Stimulated activated CD8-positive, alpha-beta memory T cell treated with anti-CD3 and anti-CD28 coated beads, Interleukin-12 subunit alpha, Interleukin-12 subunit beta, amount 100 ng/mL, for 4 hours (primary cell): ENCODE measurements at regions not wholly inside any gene's neighbourhood (a gene's known extent, or its start where the extent isn't known, plus 50 kb on each side); places are given as distances from the start of the nearest gene placed in this dataset.
"Not testable (repeated sequence)": the region's sequence is repeated elsewhere in the genome, so short reads cannot be mapped to it uniquely, and the experiment has no call there.

Experiments
- DNase-seq: peaks from one replicate; pipeline ENCODE4 v3.0.0-alpha.2; 2020; ENCODE audit warnings: low read depth

GRCh38 chr2:175829741-175830140 lies 172.3 kb downstream of the LNPK start:
- DNase-seq = no peak

DNA sequence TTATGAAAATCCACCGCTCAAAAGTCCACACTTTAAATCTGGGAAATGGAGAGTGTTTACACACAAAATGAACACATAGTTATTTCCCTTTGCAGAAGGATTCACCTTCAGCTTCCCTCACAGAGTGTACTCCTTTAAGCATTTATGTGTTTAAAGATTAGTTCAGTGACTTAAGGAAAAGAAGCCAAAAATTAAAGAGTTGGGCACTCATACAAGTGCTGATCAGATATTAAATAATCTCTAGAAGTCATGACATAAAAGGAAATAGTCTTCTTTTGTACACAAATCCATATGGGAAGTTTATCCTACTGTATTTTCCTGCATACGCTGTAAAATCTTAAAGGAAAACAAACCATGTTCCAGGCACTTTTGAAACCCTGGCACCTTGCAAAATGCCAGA lies 174.2 kb downstream of the LNPK start:
- no peak for DNase-seq

- no peak for DNase-seq
Measured at GRCh38 chr2:175824243-175824642, 177.8 kb downstream of the LNPK start.

GRCh38 chr2:175823707-175824073 lies 178.4 kb downstream of the LNPK start:
- no peak for DNase-seq

GRCh38 chr2:175823002-175823706 lies 178.9 kb downstream of the LNPK start:
- no peak for DNase-seq

DNA sequence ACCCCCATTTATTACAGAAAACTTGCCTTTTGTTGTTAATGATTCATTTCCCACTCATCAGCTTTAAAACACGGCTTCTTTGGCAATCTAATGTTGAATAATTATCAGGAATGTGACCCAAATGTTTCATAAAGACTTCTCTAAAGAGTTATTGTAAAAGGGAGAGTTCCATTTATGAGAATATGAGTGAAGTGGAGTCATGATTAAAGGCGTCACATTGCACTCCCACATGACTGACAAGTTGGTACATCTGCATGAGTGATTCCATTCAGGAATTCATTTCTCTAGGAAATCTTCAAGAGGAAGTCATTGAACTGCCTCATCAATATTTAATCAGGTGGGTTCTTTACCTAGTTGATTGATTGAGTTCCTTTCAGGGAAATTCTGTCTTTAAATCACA lies 184.8 kb downstream of the LNPK start:
- no peak for DNase-seq

GRCh38 chr2:175815537-175815936 lies 186.5 kb downstream of the LNPK start:
- DNase-seq = no peak

- no peak for DNase-seq
Measured at GRCh38 chr2:175811971-175812370, 190.1 kb downstream of the LNPK start.

- no peak for DNase-seq
Measured at GRCh38 chr2:175808858-175809257, 193.2 kb downstream of the LNPK start.

DNA sequence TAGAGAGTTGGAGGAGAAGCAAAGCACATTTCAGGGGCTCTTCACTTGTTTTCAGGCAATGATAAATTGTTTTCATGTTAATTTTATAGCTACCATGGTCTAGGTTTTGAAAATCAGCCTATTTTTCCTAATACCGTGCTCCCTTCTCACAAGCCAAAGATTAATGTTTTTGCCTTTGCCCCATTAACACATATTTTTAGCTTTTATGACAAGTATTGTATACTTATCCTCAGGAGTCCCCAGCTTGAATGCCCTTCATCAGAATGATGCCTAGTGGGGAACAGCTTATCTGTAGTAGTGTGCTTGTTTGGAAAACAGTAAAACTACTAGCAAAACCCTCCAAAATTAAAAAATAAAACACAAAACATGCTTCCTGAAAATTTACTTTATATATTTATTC lies 194.0 kb downstream of the LNPK start:
- DNase-seq = no peak

DNA sequence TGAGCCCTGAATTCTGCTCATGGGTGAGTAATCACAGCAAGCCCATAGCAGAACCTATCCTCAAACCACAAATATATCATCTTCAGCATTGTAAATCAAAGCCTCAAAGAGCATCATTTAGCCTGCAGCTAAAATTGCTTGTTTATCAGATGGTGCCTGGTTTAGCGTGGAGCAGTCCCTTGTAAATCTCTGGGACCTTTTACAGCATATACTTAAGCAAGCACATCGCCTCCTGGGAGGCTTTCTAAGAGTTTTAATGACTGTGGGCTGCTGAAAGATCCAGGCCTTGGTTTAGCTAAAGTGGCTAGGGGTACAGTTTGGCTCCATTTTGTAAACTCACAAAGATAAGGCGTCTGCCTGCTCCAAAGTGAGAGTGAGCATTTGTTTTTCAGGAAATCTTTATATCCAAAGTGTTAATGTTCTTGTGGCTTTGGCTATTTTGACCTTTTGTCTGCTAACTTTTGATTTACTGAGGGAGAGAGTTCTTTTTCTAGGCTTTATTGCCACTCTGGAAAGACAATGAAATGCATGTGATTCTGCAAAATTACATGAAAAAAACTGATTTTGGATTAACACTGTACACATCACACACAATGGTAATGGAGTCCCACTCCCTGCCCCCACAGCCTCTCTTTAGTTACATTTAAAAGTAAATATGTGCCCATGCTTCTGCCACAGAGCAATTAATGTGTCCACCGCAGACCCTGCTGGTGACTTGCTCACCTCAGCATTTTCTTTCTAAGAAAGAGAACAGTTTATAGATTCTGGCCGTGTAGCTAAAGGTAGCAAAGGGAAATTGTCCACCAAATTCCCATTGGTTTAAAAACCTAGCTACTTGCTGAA lies 194.8 kb downstream of the LNPK start:
- no peak for DNase-seq

DNA sequence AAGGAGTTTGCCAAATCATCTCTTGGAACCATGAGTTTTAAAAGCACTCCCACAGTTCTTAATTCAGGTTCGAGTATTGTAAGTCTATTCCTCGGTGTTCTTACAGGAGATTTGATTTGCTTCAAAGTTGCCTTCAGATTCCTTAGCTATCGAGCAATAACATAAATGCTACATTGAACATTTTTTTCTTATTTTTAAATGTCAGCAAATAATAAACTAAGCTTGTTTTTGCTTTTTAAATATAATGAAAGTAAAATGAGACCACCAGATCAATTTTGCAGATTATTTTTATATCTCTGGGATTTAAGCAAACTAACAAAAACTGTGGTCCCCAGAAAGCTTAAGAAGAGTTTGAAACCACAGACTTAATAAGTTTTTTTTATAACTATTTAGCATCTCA lies 195.5 kb downstream of the LNPK start:
- no peak for DNase-seq

DNA sequence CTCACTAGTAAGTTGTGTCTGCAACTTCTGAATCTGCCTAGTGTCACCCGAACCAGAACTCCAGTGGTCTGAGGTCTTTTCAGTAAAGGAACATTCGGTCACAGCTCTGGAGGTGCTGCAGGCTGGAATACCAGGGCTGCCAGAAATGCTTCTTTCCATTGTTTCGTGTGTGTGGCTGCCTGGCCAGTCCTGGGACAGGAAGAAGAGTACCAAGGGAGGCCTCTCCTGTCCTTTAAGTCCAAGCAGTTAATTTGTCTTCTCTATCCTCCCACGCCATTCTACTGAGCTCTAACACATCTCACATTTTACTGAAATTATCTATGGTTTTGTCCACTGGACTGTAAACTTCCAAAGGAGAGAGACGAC lies 196.0 kb downstream of the LNPK start:
- DNase-seq = no peak

GRCh38 chr2:175805442-175806124 lies 196.5 kb downstream of the LNPK start:
- DNase-seq = no peak

- DNase-seq = no peak
Measured at GRCh38 chr2:175804122-175804521, 197.9 kb downstream of the LNPK start.

DNA sequence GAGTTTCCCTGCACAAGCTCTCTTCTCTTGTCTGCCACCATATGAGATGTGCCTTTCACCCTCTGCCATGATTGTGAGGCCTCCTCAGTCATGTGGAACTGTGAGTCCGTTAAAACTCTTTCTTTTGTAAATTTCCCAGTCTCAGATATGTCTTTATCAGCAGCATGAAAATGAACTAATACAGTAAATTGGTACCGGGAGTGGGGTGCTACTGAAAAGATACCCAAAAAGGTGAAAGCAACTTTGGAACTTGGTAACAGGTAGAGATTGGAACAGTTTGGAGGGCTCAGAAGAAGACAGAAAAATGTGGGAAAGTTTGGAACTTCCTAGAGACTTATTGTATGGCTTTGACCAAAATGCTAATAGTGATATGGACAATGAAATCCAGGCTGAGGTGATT lies 205.6 kb downstream of the LNPK start:
- not testable (repeated sequence) for DNase-seq

- DNase-seq = no peak
Measured at GRCh38 chr2:175793648-175794047, 208.4 kb downstream of the LNPK start.

DNA sequence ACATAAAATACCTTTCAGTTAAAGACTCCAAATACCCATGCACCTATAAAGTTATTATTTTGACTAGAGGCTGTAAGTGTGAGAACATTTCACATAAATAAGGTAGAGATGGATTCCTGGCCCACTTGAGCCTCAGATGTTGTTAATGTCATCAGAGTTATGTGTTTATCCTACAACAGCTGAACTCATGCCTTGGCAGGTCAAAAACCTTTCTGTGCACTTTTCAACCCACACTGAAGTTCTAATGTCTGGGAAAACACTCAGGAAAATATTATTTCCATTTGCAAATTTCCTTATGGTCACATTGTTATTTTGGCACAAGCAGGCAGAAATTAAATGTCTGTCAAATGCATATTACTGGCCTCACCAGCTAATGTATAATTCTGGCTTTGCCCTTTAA lies 209.2 kb downstream of the LNPK start:
- DNase-seq = no peak

DNA sequence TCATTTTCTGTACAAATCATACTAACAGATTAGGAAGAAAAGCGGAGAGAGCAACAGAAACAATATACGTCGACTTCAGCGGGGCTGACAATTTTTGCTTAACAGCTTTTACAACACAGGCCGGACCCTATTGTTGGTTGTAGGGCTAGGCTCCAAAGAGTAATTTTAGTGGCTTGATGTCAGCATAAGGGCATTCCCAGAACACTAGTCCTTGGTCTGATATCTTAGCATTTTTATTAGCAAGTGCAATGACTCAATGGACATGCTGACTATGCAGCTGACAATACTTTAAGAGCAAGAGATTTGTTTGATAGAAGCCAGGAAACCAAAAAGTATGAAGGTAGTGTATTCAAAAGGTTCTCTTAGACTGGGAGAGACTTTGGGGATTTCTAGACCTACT lies 209.9 kb downstream of the LNPK start:
- DNase-seq = no peak

DNA sequence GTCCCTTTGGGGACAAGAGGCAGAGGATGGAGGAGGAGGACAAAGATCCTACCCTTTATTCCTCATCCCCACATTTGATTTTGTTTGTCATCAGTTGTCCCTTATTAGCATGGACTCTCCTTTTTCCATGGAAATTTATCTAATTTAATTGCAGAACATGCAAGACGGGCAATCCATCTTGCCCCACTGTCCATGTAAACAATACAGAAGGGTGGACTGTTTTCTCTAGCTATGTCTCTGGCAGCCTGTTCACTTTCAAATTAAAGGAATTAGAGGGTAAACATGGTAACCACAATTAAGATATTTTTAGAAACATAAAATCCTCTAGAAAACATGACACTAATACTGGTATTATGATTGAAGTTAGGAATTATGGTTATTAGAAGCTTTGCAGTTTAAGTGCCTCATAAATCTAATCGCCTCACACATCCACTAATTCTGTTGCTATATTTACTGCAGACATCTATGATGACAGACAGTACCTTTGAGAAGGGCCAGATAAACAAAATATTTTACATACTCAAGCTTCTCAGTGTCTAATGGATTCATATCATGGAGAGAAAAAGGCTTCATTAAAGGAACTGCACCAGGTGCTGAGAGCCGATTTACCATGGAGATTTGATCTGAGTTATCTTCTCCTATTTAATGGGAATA lies 215.5 kb downstream of the LNPK start:
- DNase-seq = no peak

DNA sequence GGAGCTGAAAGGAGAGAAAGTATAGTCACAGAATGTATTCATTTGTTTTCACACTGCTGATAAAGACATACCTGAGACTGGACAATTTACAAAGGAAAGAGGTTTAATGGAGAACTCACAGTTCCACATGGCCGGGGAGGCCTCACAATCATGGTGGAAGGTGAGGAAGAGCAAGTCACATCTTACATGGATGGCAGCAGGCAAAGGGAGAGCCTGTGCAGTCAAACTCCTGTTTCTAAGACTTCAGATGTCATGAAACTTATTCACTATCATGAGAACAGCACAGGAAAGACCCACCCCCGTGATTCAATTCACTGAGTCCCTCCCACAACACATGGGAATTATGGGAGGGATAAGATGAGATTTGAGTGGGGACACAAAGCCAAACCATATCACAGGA lies 224.7 kb downstream of the LNPK start:
- not testable (repeated sequence) for DNase-seq

- DNase-seq = no peak
Measured at GRCh38 chr2:175769200-175769599, 232.9 kb downstream of the LNPK start.

GRCh38 chr2:175766880-175767279 lies 235.2 kb downstream of the LNPK start:
- DNase-seq = no peak
